NCI-H82 (cell line): ENCODE measurements at regions not wholly inside any gene's neighbourhood (a gene's known extent, or its start where the extent isn't known, plus 50 kb on each side); places are given as distances from the start of the nearest gene placed in this dataset.
A peak's percentile ranks its signal among the peaks of the same experiment; 100 is the strongest.
"Not testable (repeated sequence)": the region's sequence is repeated elsewhere in the genome, so short reads cannot be mapped to it uniquely, and the experiment has no call there.

ENCODE experiments used
- DNase-seq: peaks from one replicate; lab custom pipeline; 2025; lab: John Stamatoyannopoulos, UW

- no peak for DNase-seq
These were observed 108.1 kb upstream of the SERPINE2 start for GRCh38 chr2:224147174-224147573.

- no peak for DNase-seq
These were observed 107.5 kb upstream of the SERPINE2 start for GRCh38 chr2:224146356-224147160.

GRCh38 chr2:224145751-224146355 lies 106.8 kb upstream of the SERPINE2 start:
- no peak for DNase-seq

- DNase-seq = no peak
These were observed 104.4 kb upstream of the SERPINE2 start for GRCh38 chr2:224143526-224143925.

- no peak for DNase-seq
These were observed 103.6 kb upstream of the SERPINE2 start for GRCh38 chr2:224142397-224143312.

- no peak for DNase-seq
These were observed 102.2 kb upstream of the SERPINE2 start for GRCh38 chr2:224141304-224141703.

GRCh38 chr2:224137208-224137607 lies 98.1 kb upstream of the SERPINE2 start:
- DNase-seq = no peak

- DNase-seq = no peak
These were observed 97.3 kb upstream of the SERPINE2 start for GRCh38 chr2:224136396-224136795.

GRCh38 chr2:224135881-224136280 lies 96.8 kb upstream of the SERPINE2 start:
- no peak for DNase-seq

- DNase-seq = no peak
These were observed 95.1 kb upstream of the SERPINE2 start for GRCh38 chr2:224134003-224134734.

GRCh38 chr2:224133387-224133786 lies 94.3 kb upstream of the SERPINE2 start:
- DNase-seq = no peak

GRCh38 chr2:224127871-224128501 lies 88.9 kb upstream of the SERPINE2 start:
- peak; percentile 4 for DNase-seq

- DNase-seq = no peak
These were observed 87.4 kb upstream of the SERPINE2 start for GRCh38 chr2:224126440-224126839.

GRCh38 chr2:224126003-224126402 lies 86.9 kb upstream of the SERPINE2 start:
- DNase-seq = no peak

GRCh38 chr2:224122542-224122941 lies 83.5 kb upstream of the SERPINE2 start:
- no peak for DNase-seq

GRCh38 chr2:224121406-224122067 lies 82.5 kb upstream of the SERPINE2 start:
- peak; percentile 29 for DNase-seq

GRCh38 chr2:224120986-224121385 lies 81.9 kb upstream of the SERPINE2 start:
- DNase-seq = no peak

GRCh38 chr2:224119846-224120245 lies 80.8 kb upstream of the SERPINE2 start:
- not testable (repeated sequence) for DNase-seq

- no peak for DNase-seq
These were observed 75.3 kb upstream of the SERPINE2 start for GRCh38 chr2:224114428-224114827.

- not testable (repeated sequence) for DNase-seq
These were observed 74.8 kb upstream of the SERPINE2 start for GRCh38 chr2:224113930-224114329.

- DNase-seq = no peak
These were observed 72.5 kb upstream of the SERPINE2 start for GRCh38 chr2:224111576-224111975.
